Calu3 (cell line): ENCODE measurements at regions not wholly inside any gene's neighbourhood (a gene's known extent, or its start where the extent isn't known, plus 50 kb on each side); places are given as distances from the start of the nearest gene placed in this dataset.

Experiments
- BruUV-seq: library from RNA; stranded (reverse); fragments of 400-500 nt; replicated peaks from 2 replicates; lab custom pipeline; 2021; lab: Mats Ljungman, UMichigan
- CTCF ChIA-PET: fragments of 300-600 bp; sonication (Branson Sonifier 250); formaldehyde crosslinking; loops from one replicate; lab custom pipeline; 2022; ENCODE audit warnings: antibody characterized with exemption; lab: Charles Lee
- DNase-seq: peaks from one replicate; pipeline ENCODE4 v3.0.0; 2022
- H3K27ac Mint-ChIP-seq: one replicate; pipeline ENCODE4 v1.8.0; 2022; ENCODE audit warnings: mixed read lengths; ENCODE audit not compliant: unreplicated experiment
- H3K27me3 Mint-ChIP-seq: one replicate; pipeline ENCODE4 v1.8.0; 2022; ENCODE audit warnings: mixed read lengths; ENCODE audit not compliant: unreplicated experiment
- H3K36me3 Mint-ChIP-seq: one replicate; pipeline ENCODE4 v1.8.0; 2022; ENCODE audit warnings: mild to moderate bottlenecking, moderate library complexity, mixed read lengths; ENCODE audit not compliant: insufficient read depth, unreplicated experiment
- H3K4me1 Mint-ChIP-seq: one replicate; pipeline ENCODE4 v1.8.0; 2022; ENCODE audit warnings: mild to moderate bottlenecking, low read depth, mixed read lengths; ENCODE audit not compliant: unreplicated experiment
- H3K4me3 Mint-ChIP-seq: one replicate; pipeline ENCODE4 v1.8.0; 2022; ENCODE audit warnings: mild to moderate bottlenecking, low read depth, moderate library complexity, mixed read lengths; ENCODE audit not compliant: unreplicated experiment
- H3K9me3 Mint-ChIP-seq: one replicate; pipeline ENCODE4 v1.8.0; 2022; ENCODE audit warnings: low read depth, mixed read lengths; ENCODE audit not compliant: unreplicated experiment
- CTCF ChIP-seq: fragments of 200-600 bp; IDR thresholded peaks from one replicate; pipeline ENCODE4 v1.8.0; 2022; ENCODE audit warnings: antibody characterized with exemption; ENCODE audit not compliant: unreplicated experiment
- intact Hi-C: fragments of 100-400 bp; cut with micrococcal nuclease; formaldehyde crosslinking; loops from one replicate; pipeline ENCODE4 v1.10.0; 2022; ENCODE audit not compliant: unreplicated experiment

GRCh38 chr3:159340877-159341500, 539.1 kb downstream of the MFSD1 start:
- CTCF ChIA-PET: no interaction called here
- H3K4me3 Mint-ChIP-seq: no peak overlapping the region
- H3K36me3 Mint-ChIP-seq: no peaks in the 10 kb centered on the region
- intact Hi-C loops: no loop called here
- DNase-seq: no peak
- no peak for TF ChIP-seq CTCF
- H3K27ac Mint-ChIP-seq: no peak overlapping the region
- BruUV-seq: no TSS peak
- H3K9me3 Mint-ChIP-seq: peaks cover 5% of the 10 kb centered on the region
- H3K27me3 Mint-ChIP-seq: no peaks in the 10 kb centered on the region
- H3K4me1 Mint-ChIP-seq: peaks cover 8% of the 10 kb centered on the region

- Mint-ChIP-seq H3K27me3 (no peaks in the 10 kb centered on the region), H3K4me1 (peaks cover 8% of the 10 kb centered on the region), H3K36me3 (no peaks in the 10 kb centered on the region), H3K27ac (no peak overlapping the region), H3K4me3 (no peak overlapping the region), H3K9me3 (no peaks in the 10 kb centered on the region)
- BruUV-seq: no TSS peak
- intact Hi-C loops: no loop called here
- DNase-seq: no peak
- CTCF ChIA-PET: interaction anchor here (0.6 to 0.7 kb wide), 2 partner anchors 34 to 596 kb away, joined by 5 to 7 read pairs; no protein-coding TSS in a partner anchor
- no peak for TF ChIP-seq CTCF
Observed at GRCh38 chr3:159346271-159346903, 544.5 kb downstream of the MFSD1 start.

- Mint-ChIP-seq H3K36me3 (no peaks in the 10 kb centered on the region), H3K27me3 (no peaks in the 10 kb centered on the region), H3K4me1 (peaks cover 8% of the 10 kb centered on the region), H3K9me3 (no peaks in the 10 kb centered on the region), H3K27ac (no peak overlapping the region), H3K4me3 (no peak overlapping the region)
- no TSS peak for BruUV-seq
- CTCF ChIA-PET: no interaction called here
- TF ChIP-seq CTCF: no peak
- intact Hi-C loops: no loop called here
- DNase-seq: no peak
Observed at GRCh38 chr3:159348431-159348830, 546.6 kb downstream of the MFSD1 start.

- Mint-ChIP-seq H3K27me3 (no peaks in the 10 kb centered on the region), H3K27ac (no peak overlapping the region), H3K4me1 (no peaks in the 10 kb centered on the region), H3K9me3 (no peaks in the 10 kb centered on the region), H3K36me3 (no peaks in the 10 kb centered on the region), H3K4me3 (no peak overlapping the region)
- intact Hi-C loops: no loop called here
- no peak for DNase-seq
- BruUV-seq: no TSS peak
- CTCF ChIA-PET: no interaction called here
- TF ChIP-seq CTCF: no peak
Observed at GRCh38 chr3:159356606-159357005, 554.8 kb downstream of the MFSD1 start.
